ENCODE measurements at regions not wholly inside any gene's neighbourhood (a gene's known extent, or its start where the extent isn't known, plus 50 kb on each side); places are given as distances from the start of the nearest gene placed in this dataset.

DNA sequence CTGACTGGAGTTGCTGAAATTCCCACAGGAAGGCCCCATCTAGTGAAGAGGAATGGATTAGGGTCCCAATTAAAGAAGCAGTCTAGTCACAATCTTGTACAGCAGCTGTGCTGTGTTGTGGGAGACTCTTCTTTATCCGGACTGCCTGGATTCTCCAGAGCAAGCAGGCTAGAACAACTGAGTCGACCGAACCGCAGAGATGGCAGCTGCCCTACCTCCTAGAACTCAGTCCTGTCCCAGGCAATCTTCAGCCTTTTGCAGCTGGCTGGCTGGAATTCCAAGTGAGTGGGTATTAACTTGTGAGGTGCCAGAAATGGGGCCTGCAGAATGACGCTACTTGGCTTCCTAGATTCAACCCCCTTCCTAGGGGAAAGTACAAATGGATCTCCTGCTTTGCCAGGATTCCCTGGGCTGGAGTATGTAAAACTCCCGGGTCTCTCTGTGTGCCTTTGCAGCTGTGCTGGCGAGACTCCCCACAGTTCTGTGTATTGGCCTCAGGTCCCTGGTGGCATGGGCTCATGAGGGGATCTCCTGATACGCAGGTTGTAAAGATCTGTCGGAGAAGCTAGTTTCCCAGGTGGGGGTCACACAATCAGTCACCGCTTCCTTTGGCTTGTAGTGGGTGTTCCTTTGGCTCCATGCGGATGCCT, 1952.6 kb upstream of the LRRTM1 start:
- Histone ChIP-seq H3K27me3 (no peaks in the 10 kb centered on the region), H3K27ac (no peak overlapping the region), H3K9me3 (no peaks in the 10 kb centered on the region), H3K4me1 (no peaks in the 10 kb centered on the region), H3K4me3 (no peak overlapping the region), H3K9ac (ENCODE audit: low read depth in 2 of 2, low read length in 2 of 2) (no peak overlapping the region), H3K36me3 (no peaks in the 10 kb centered on the region)
- intact Hi-C loops (cut with DNase I) = no loop called here
- no peak for DNase-seq
- TF ChIP-seq, protein P1, sequence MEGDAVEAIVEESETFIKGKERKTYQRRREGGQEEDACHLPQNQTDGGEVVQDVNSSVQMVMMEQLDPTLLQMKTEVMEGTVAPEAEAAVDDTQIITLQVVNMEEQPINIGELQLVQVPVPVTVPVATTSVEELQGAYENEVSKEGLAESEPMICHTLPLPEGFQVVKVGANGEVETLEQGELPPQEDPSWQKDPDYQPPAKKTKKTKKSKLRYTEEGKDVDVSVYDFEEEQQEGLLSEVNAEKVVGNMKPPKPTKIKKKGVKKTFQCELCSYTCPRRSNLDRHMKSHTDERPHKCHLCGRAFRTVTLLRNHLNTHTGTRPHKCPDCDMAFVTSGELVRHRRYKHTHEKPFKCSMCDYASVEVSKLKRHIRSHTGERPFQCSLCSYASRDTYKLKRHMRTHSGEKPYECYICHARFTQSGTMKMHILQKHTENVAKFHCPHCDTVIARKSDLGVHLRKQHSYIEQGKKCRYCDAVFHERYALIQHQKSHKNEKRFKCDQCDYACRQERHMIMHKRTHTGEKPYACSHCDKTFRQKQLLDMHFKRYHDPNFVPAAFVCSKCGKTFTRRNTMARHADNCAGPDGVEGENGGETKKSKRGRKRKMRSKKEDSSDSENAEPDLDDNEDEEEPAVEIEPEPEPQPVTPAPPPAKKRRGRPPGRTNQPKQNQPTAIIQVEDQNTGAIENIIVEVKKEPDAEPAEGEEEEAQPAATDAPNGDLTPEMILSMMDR (IDR thresholded peaks at IDR 0.05) = no peak

DNA sequence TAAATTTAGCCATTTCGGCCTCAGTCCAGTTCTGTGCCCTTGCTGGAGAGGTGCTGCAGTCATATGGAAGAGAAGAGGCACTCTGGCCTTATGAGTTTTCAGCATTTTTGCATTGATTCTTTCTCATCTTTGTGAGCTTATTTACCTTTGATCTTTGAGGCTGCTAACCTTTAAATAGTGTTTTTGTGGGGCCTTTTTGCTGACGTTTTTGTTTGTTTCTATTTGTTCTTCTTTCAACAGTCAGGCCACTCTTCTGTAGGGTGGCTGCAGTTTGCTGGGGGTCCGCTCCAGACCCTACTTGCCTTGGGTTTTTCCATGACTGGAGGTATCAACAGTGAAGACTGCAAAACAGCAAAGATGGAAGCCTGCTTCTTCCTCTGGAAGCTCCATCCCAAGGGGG, 1951.7 kb upstream of the LRRTM1 start:
- Histone ChIP-seq H3K9me3 (no peaks in the 10 kb centered on the region), H3K4me1 (no peaks in the 10 kb centered on the region), H3K4me3 (no peak overlapping the region), H3K27ac (no peak overlapping the region), H3K36me3 (no peaks in the 10 kb centered on the region), H3K27me3 (no peaks in the 10 kb centered on the region), H3K9ac (ENCODE audit: low read depth in 2 of 2, low read length in 2 of 2) (no peak overlapping the region)
- TF ChIP-seq, protein P1 (IDR thresholded peaks at IDR 0.05) = no peak
- intact Hi-C loops (cut with DNase I) = no loop called here
- no peak for DNase-seq

DNA sequence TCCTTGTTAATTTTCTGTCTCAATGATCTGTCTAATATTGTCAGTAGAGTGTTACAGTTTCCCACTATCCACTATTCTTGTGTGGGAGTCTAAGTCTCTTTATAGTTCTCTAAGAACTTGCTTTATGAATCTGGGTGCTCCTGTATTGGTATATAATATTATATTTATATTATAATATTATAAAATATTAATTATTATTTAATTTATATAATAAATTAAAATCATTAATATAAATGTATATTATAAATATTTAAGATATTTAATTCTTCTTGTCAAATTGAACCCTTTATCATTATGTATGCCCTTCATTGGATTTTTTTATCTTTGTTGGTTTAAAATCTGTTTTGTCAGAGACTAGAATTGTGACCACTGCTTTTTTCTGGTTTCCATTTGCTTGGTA, 1950.2 kb upstream of the LRRTM1 start:
- Histone ChIP-seq H3K4me3 (no peak overlapping the region), H3K36me3 (no peaks in the 10 kb centered on the region), H3K9me3 (no peaks in the 10 kb centered on the region), H3K27ac (no peak overlapping the region), H3K27me3 (no peaks in the 10 kb centered on the region), H3K9ac (ENCODE audit: low read depth in 2 of 2, low read length in 2 of 2) (no peak overlapping the region), H3K4me1 (no peaks in the 10 kb centered on the region)
- intact Hi-C loops (cut with DNase I) = no loop called here
- TF ChIP-seq, protein P1 (IDR thresholded peaks at IDR 0.05) = no peak
- no peak for DNase-seq

DNA sequence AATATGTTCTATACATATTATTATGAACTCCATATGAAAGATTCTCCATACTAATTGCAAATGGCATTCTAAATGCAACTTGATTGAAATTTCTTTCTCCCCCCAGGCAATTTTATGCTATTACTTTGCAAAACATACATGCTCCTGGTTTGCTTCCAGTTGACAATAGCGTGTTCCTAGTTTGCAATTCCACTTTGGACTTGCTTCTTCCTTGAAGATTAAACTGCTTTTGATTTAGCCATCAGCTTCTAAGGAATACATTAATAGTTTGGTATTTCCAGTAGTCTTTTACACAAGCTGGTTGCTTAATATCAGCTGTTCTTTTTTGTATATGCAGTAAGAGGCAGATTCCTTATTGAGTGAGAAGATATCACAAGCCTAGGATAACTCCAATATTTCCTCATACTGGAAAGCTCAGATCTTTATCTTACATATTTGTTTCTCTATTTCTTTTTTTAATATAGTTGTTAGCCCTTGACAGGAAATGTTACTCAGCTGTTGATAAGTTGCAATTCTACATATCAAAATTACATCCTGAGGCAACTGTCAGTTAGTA, 1941.7 kb upstream of the LRRTM1 start:
- Histone ChIP-seq H3K36me3 (no peaks in the 10 kb centered on the region), H3K4me1 (no peaks in the 10 kb centered on the region), H3K27ac (no peak overlapping the region), H3K9me3 (no peaks in the 10 kb centered on the region), H3K27me3 (no peaks in the 10 kb centered on the region), H3K4me3 (no peak overlapping the region), H3K9ac (ENCODE audit: low read depth in 2 of 2, low read length in 2 of 2) (no peak overlapping the region)
- intact Hi-C loops (cut with DNase I) = no loop called here
- TF ChIP-seq, protein P1 (IDR thresholded peaks at IDR 0.05) = no peak
- DNase-seq = no peak

DNA sequence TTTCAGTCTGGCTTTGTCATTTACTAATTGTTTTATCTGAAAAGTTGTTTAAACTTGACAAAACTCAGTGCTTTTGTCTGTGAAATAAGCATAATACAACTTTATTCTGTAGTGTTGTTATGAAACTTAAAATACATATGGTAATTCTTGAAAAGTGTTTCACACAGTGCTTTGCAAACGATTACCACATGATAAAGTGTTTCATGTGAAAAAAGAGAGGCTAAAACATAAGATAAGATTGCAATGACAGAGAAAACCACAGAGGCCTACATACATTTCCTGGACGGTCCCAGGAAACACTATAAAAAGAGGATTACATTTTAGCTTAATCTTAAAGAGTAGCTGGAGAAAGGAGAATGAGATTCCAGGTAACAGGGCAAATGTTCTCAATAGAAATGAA, 1934.6 kb upstream of the LRRTM1 start:
- Histone ChIP-seq H3K27me3 (no peaks in the 10 kb centered on the region), H3K27ac (no peak overlapping the region), H3K9me3 (no peaks in the 10 kb centered on the region), H3K9ac (ENCODE audit: low read depth in 2 of 2, low read length in 2 of 2) (no peak overlapping the region), H3K4me1 (no peaks in the 10 kb centered on the region), H3K36me3 (no peaks in the 10 kb centered on the region), H3K4me3 (no peak overlapping the region)
- no peak for DNase-seq
- TF ChIP-seq, protein P1 (IDR thresholded peaks at IDR 0.05) = no peak
- intact Hi-C loops (cut with DNase I) = no loop called here
